HG02571 (cell line): ENCODE measurements at regions not wholly inside any gene's neighbourhood (a gene's known extent, or its start where the extent isn't known, plus 50 kb on each side); places are given as distances from the start of the nearest gene placed in this dataset.

Source experiments
- ATAC-seq: cut with Tn5 transposase; IDR thresholded peaks from one replicate; pipeline ENCODE4 v1.9.1; 2021; ENCODE audit warnings: mild to moderate bottlenecking, moderate library complexity; ENCODE audit not compliant: unreplicated experiment

DNA sequence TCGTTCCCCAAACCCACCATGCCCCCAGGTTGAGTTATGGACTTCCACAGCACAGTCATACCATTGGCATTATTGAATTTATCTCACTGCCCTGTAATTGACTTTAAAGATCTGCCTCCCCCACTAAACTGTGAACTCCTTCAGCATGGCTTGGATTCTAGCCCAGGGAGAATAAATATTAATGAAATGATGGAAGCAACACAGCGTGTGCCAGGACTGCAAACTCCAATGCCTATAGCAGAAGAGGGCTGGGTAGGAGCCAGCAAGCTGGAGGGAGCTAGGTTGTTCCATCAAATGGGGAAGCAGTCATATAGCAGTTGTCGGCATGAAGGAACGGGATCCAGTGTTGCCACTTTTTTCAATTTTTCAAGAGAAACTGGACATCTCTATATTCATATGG, 69.0 kb upstream of the MSX2 start:
- ATAC-seq = no peak

- no peak for ATAC-seq
Observed at GRCh38 chr5:174664180-174664850, 60.1 kb upstream of the MSX2 start.

GRCh38 chr5:174665347-174665746, 59.0 kb upstream of the MSX2 start:
- no peak for ATAC-seq

- ATAC-seq = no peak
Observed at GRCh38 chr5:174667526-174667925, 56.9 kb upstream of the MSX2 start.

- ATAC-seq = no peak
Observed at GRCh38 chr5:174668349-174668748, 56.0 kb upstream of the MSX2 start.
